GM18868 (cell line): ENCODE measurements at regions not wholly inside any gene's neighbourhood (a gene's known extent, or its start where the extent isn't known, plus 50 kb on each side); places are given as distances from the start of the nearest gene placed in this dataset.
A peak's percentile ranks its signal among the peaks of the same experiment; 100 is the strongest.
"Not testable (repeated sequence)": the region's sequence is repeated elsewhere in the genome, so short reads cannot be mapped to it uniquely, and the experiment has no call there.

Experiments used
- ATAC-seq: cut with Tn5 transposase; IDR thresholded peaks from one replicate; pipeline ENCODE4 v1.9.1; 2021; ENCODE audit warnings: mild to moderate bottlenecking, moderate library complexity; ENCODE audit not compliant: unreplicated experiment

GRCh38 chr20:53727239-53727638 lies 133.6 kb upstream of the ZNF217 start:
- not testable (repeated sequence) for ATAC-seq

GRCh38 chr20:53725575-53725970 lies 131.9 kb upstream of the ZNF217 start:
- no peak for ATAC-seq

- no peak for ATAC-seq
These were observed 130.0 kb upstream of the ZNF217 start for GRCh38 chr20:53723621-53724020.

- ATAC-seq = no peak
These were observed 129.4 kb upstream of the ZNF217 start for GRCh38 chr20:53723045-53723444.

- ATAC-seq = no peak
These were observed 128.9 kb upstream of the ZNF217 start for GRCh38 chr20:53722515-53723036.

- not testable (repeated sequence) for ATAC-seq
These were observed 127.9 kb upstream of the ZNF217 start for GRCh38 chr20:53721445-53721963.

GRCh38 chr20:53719171-53719803 lies 125.6 kb upstream of the ZNF217 start:
- ATAC-seq = not testable (repeated sequence)

- ATAC-seq = no peak
These were observed 124.7 kb upstream of the ZNF217 start for GRCh38 chr20:53718142-53719021.

- ATAC-seq = no peak
These were observed 122.8 kb upstream of the ZNF217 start for GRCh38 chr20:53716395-53716794.

GRCh38 chr20:53714524-53714923 lies 120.9 kb upstream of the ZNF217 start:
- ATAC-seq = no peak

GRCh38 chr20:53713328-53714056 lies 119.9 kb upstream of the ZNF217 start:
- no peak for ATAC-seq

GRCh38 chr20:53712212-53712977 lies 118.8 kb upstream of the ZNF217 start:
- no peak for ATAC-seq

- ATAC-seq = no peak
These were observed 117.9 kb upstream of the ZNF217 start for GRCh38 chr20:53711333-53712211.

GRCh38 chr20:53708129-53708968 lies 114.7 kb upstream of the ZNF217 start:
- ATAC-seq = peak; percentile 48

GRCh38 chr20:53707371-53708055 lies 113.9 kb upstream of the ZNF217 start:
- ATAC-seq = peak; percentile 31

GRCh38 chr20:53706466-53707370 lies 113.1 kb upstream of the ZNF217 start:
- peak; percentile 53 for ATAC-seq

- no peak for ATAC-seq
These were observed 112.4 kb upstream of the ZNF217 start for GRCh38 chr20:53706008-53706465.
